GM12891 (cell line): ENCODE measurements at regions not wholly inside any gene's neighbourhood (a gene's known extent, or its start where the extent isn't known, plus 50 kb on each side); places are given as distances from the start of the nearest gene placed in this dataset.

Source experiments
- POLR2A ChIP-seq: IDR thresholded peaks from 2 replicates; pipeline ENCODE4 v1.6.1; 2011; ENCODE audit warnings: low read depth, low read length, control low read depth
- POLR2AphosphoS5 ChIP-seq: IDR thresholded peaks from 2 replicates; pipeline ENCODE4 v1.6.1; 2011; ENCODE audit warnings: low read depth, low read length, control low read depth
- SPI1 ChIP-seq: IDR thresholded peaks from 2 replicates; pipeline ENCODE4 v1.6.1; 2011; ENCODE audit warnings: low read depth, low read length, control low read depth
- TAF1 ChIP-seq: IDR thresholded peaks from 2 replicates; pipeline ENCODE4 v1.6.1; 2011; ENCODE audit warnings: low read depth, low read length, control low read depth

GRCh38 chr5:107764976-107765804 is 94.5 kb upstream of the EFNA5 start:
- TF ChIP-seq TAF1 (no peak), POLR2AphosphoS5 (no peak), POLR2A (no peak), SPI1 (no peak)
